Mucosa of rectum (tissue), 2 donors: ENCODE measurements at regions not wholly inside any gene's neighbourhood (a gene's known extent, or its start where the extent isn't known, plus 50 kb on each side); places are given as distances from the start of the nearest gene placed in this dataset.
"Not testable (repeated sequence)": the region's sequence is repeated elsewhere in the genome, so short reads cannot be mapped to it uniquely, and the experiment has no call there.

Experiments
- H3K27ac ChIP-seq, 2 donors: one replicate each; pipeline ENCODE4 v1.7.0; 2013; ENCODE audit warnings: inconsistent platforms in 2 of 2, low read depth in 2 of 2, low read length in 2 of 2
- H3K27me3 ChIP-seq, 2 donors: one replicate each; pipeline ENCODE4 v1.7.0; 2013; ENCODE audit warnings: low read length in 2 of 2; ENCODE audit not compliant: control insufficient read depth in 2 of 2, insufficient read depth in 2 of 2
- H3K36me3 ChIP-seq, 2 donors: one replicate each; pipeline ENCODE4 v1.7.0; 2013; ENCODE audit warnings: low read length in 2 of 2; ENCODE audit not compliant: control insufficient read depth in 2 of 2, insufficient read depth in 2 of 2
- H3K4me1 ChIP-seq, 2 donors: one replicate each; pipeline ENCODE4 v1.7.0; 2013; ENCODE audit warnings: low read length in 2 of 2, mild to moderate bottlenecking in 1 of 2; ENCODE audit not compliant: control insufficient read depth in 2 of 2, insufficient read depth in 2 of 2
- H3K4me3 ChIP-seq, 2 donors: one replicate each; pipeline ENCODE4 v1.7.0; 2013; ENCODE audit warnings: low read length in 2 of 2
- H3K9ac ChIP-seq, 2 donors: one replicate each; pipeline ENCODE4 v1.7.0; 2013; ENCODE audit warnings: low read length in 2 of 2, low read depth in 1 of 2, mild to moderate bottlenecking in 1 of 2
- H3K9me3 ChIP-seq, 2 donors: one replicate each; pipeline ENCODE4 v1.7.0; 2013; ENCODE audit warnings: low read length in 2 of 2; ENCODE audit not compliant: control insufficient read depth in 2 of 2
- donor health status: healthy.
- donor health status: Normal muscosa, but diverticular disease.

- H3K27ac ChIP-seq: no peak overlapping the region
- peaks cover 0 to 9% of the 10 kb centered on the region in 2 donors for H3K4me1 ChIP-seq
- H3K9ac ChIP-seq: no peak overlapping the region
- no peak overlapping the region for H3K4me3 ChIP-seq
- no peaks in the 10 kb centered on the region for H3K9me3 ChIP-seq
- no peaks in the 10 kb centered on the region for H3K36me3 ChIP-seq
- no peaks in the 10 kb centered on the region for H3K27me3 ChIP-seq
These were observed 618.7 kb downstream of the PKHD1 start for GRCh38 chr6:51468704-51469103.

GRCh38 chr6:51472745-51473487 lies 614.5 kb downstream of the PKHD1 start:
- peaks cover 0 to 10% of the 10 kb centered on the region in 2 donors for H3K4me1 ChIP-seq
- H3K36me3 ChIP-seq: no peaks in the 10 kb centered on the region
- no peak overlapping the region for H3K9ac ChIP-seq
- no peak overlapping the region for H3K4me3 ChIP-seq
- no peaks in the 10 kb centered on the region for H3K27me3 ChIP-seq
- no peak overlapping the region for H3K27ac ChIP-seq
- no peaks in the 10 kb centered on the region for H3K9me3 ChIP-seq

GRCh38 chr6:51474022-51474975 lies 613.1 kb downstream of the PKHD1 start:
- H3K27me3 ChIP-seq: no peaks in the 10 kb centered on the region
- H3K27ac ChIP-seq: no peak overlapping the region
- H3K9me3 ChIP-seq: no peaks in the 10 kb centered on the region
- no peak overlapping the region for H3K9ac ChIP-seq
- no peak overlapping the region for H3K4me3 ChIP-seq
- peaks cover 0 to 10% of the 10 kb centered on the region in 2 donors for H3K4me1 ChIP-seq
- no peaks in the 10 kb centered on the region for H3K36me3 ChIP-seq

- Histone ChIP-seq H3K9ac (no peak overlapping the region), H3K4me3 (no peak overlapping the region), H3K36me3 (no peaks in the 10 kb centered on the region)
These were observed 609.6 kb downstream of the PKHD1 start for GRCh38 chr6:51477711-51478311.

GRCh38 chr6:51479296-51479695 lies 608.1 kb downstream of the PKHD1 start:
- H3K27me3 ChIP-seq: no peaks in the 10 kb centered on the region
- H3K4me1 ChIP-seq: no peaks in the 10 kb centered on the region
- H3K9me3 ChIP-seq: no peaks in the 10 kb centered on the region
- no peak overlapping the region for H3K27ac ChIP-seq
- no peaks in the 10 kb centered on the region for H3K36me3 ChIP-seq
- no peak overlapping the region for H3K9ac ChIP-seq
- no peak overlapping the region for H3K4me3 ChIP-seq

More at GRCh38 chr6:51477711-51478311, 609.6 kb downstream of the PKHD1 start:
- no peak overlapping the region for H3K27ac ChIP-seq
- H3K27me3 ChIP-seq: no peaks in the 10 kb centered on the region
- H3K4me1 ChIP-seq: peaks cover 0 to 7% of the 10 kb centered on the region in 2 donors
- H3K9me3 ChIP-seq: no peaks in the 10 kb centered on the region

- Histone ChIP-seq H3K4me1 (no peaks in the 10 kb centered on the region), H3K9me3 (no peaks in the 10 kb centered on the region), H3K27me3 (no peaks in the 10 kb centered on the region), H3K36me3 (no peaks in the 10 kb centered on the region), H3K27ac (no peak overlapping the region), H3K4me3 (no peak overlapping the region), H3K9ac (no peak overlapping the region)
These were observed 607.4 kb downstream of the PKHD1 start for GRCh38 chr6:51480040-51480439.

GRCh38 chr6:51485869-51486268 lies 601.5 kb downstream of the PKHD1 start:
- not testable (repeated sequence) for H3K9me3 ChIP-seq, H3K4me3 ChIP-seq, H3K27me3 ChIP-seq, H3K36me3 ChIP-seq, H3K9ac ChIP-seq, H3K27ac ChIP-seq, H3K4me1 ChIP-seq

GRCh38 chr6:51487937-51488336 lies 599.5 kb downstream of the PKHD1 start:
- Histone ChIP-seq H3K9me3 (no peaks in the 10 kb centered on the region), H3K27ac (no peak overlapping the region), H3K36me3 (no peaks in the 10 kb centered on the region), H3K4me3 (no peak overlapping the region), H3K27me3 (no peaks in the 10 kb centered on the region), H3K4me1 (no peaks in the 10 kb centered on the region), H3K9ac (no peak overlapping the region)

GRCh38 chr6:51489133-51489532 lies 598.3 kb downstream of the PKHD1 start:
- H3K9ac ChIP-seq: no peak overlapping the region
- no peak overlapping the region for H3K4me3 ChIP-seq
- no peaks in the 10 kb centered on the region for H3K27me3 ChIP-seq
- no peaks in the 10 kb centered on the region for H3K36me3 ChIP-seq
- H3K27ac ChIP-seq: no peak overlapping the region
- H3K4me1 ChIP-seq: no peaks in the 10 kb centered on the region
- no peaks in the 10 kb centered on the region for H3K9me3 ChIP-seq

GRCh38 chr6:51490101-51490500 lies 597.3 kb downstream of the PKHD1 start:
- Histone ChIP-seq H3K27me3 (no peaks in the 10 kb centered on the region), H3K9me3 (no peaks in the 10 kb centered on the region), H3K4me1 (no peaks in the 10 kb centered on the region), H3K36me3 (no peaks in the 10 kb centered on the region), H3K4me3 (no peak overlapping the region), H3K27ac (no peak overlapping the region), H3K9ac (no peak overlapping the region)
